GM21447 (cell line): ENCODE measurements at regions not wholly inside any gene's neighbourhood (a gene's known extent, or its start where the extent isn't known, plus 50 kb on each side); places are given as distances from the start of the nearest gene placed in this dataset.

ENCODE experiments used
- ATAC-seq: cut with Tn5 transposase; IDR thresholded peaks from one replicate; pipeline ENCODE4 v1.9.1; 2021; ENCODE audit not compliant: unreplicated experiment

- no peak for ATAC-seq
Observed at GRCh38 chr3:177948716-177949425, 587.4 kb upstream of the KCNMB2 start.

GRCh38 chr3:177959188-177959587, 577.0 kb upstream of the KCNMB2 start:
- ATAC-seq: no peak

GRCh38 chr3:177960014-177960413, 576.2 kb upstream of the KCNMB2 start:
- ATAC-seq: no peak

GRCh38 chr3:177960722-177961121, 575.5 kb upstream of the KCNMB2 start:
- no peak for ATAC-seq

- ATAC-seq: no peak
Observed at GRCh38 chr3:177961784-177962183, 574.5 kb upstream of the KCNMB2 start.

GRCh38 chr3:177966493-177966892, 569.7 kb upstream of the KCNMB2 start:
- ATAC-seq: no peak

GRCh38 chr3:177968891-177969290, 567.3 kb upstream of the KCNMB2 start:
- no peak for ATAC-seq

- ATAC-seq: no peak
Observed at GRCh38 chr3:177973241-177973840, 562.9 kb upstream of the KCNMB2 start.

GRCh38 chr3:177976241-177976640, 560.0 kb upstream of the KCNMB2 start:
- no peak for ATAC-seq

- ATAC-seq: no peak
Observed at GRCh38 chr3:177976866-177977265, 559.4 kb upstream of the KCNMB2 start.

GRCh38 chr3:177977381-177978158, 558.7 kb upstream of the KCNMB2 start:
- no peak for ATAC-seq

- ATAC-seq: no peak
Observed at GRCh38 chr3:177978946-177979345, 557.3 kb upstream of the KCNMB2 start.

- ATAC-seq: no peak
Observed at GRCh38 chr3:177979703-177980102, 556.5 kb upstream of the KCNMB2 start.

GRCh38 chr3:177981576-177981975, 554.7 kb upstream of the KCNMB2 start:
- ATAC-seq: no peak

- ATAC-seq: no peak
Observed at GRCh38 chr3:177982034-177982433, 554.2 kb upstream of the KCNMB2 start.

- ATAC-seq: no peak
Observed at GRCh38 chr3:177983320-177983719, 552.9 kb upstream of the KCNMB2 start.

- no peak for ATAC-seq
Observed at GRCh38 chr3:177992993-177993970, 543.0 kb upstream of the KCNMB2 start.

GRCh38 chr3:177994976-177995375, 541.3 kb upstream of the KCNMB2 start:
- ATAC-seq: no peak

- ATAC-seq: no peak
Observed at GRCh38 chr3:177995381-177996085, 540.7 kb upstream of the KCNMB2 start.

- ATAC-seq: peak; percentile 90
Observed at GRCh38 chr3:178001670-178002101, 534.5 kb upstream of the KCNMB2 start.
